ENCODE measurements at regions not wholly inside any gene's neighbourhood (a gene's known extent, or its start where the extent isn't known, plus 50 kb on each side); places are given as distances from the start of the nearest gene placed in this dataset.

GRCh38 chr9:82790875-82791274, 272.1 kb downstream of the RASEF start:
- TF ChIP-seq, protein P1, sequence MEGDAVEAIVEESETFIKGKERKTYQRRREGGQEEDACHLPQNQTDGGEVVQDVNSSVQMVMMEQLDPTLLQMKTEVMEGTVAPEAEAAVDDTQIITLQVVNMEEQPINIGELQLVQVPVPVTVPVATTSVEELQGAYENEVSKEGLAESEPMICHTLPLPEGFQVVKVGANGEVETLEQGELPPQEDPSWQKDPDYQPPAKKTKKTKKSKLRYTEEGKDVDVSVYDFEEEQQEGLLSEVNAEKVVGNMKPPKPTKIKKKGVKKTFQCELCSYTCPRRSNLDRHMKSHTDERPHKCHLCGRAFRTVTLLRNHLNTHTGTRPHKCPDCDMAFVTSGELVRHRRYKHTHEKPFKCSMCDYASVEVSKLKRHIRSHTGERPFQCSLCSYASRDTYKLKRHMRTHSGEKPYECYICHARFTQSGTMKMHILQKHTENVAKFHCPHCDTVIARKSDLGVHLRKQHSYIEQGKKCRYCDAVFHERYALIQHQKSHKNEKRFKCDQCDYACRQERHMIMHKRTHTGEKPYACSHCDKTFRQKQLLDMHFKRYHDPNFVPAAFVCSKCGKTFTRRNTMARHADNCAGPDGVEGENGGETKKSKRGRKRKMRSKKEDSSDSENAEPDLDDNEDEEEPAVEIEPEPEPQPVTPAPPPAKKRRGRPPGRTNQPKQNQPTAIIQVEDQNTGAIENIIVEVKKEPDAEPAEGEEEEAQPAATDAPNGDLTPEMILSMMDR (IDR thresholded peaks at IDR 0.05; ENCODE audit: insufficient read depth, low read length, poor library complexity, severe bottlenecking) = no peak
- TF ChIP-seq EZH2phosphoT487 (conservative IDR thresholded peaks at IDR 0.05; ENCODE audit: low read length) = no peak
